DOHH2 (cell line): ENCODE measurements at regions not wholly inside any gene's neighbourhood (a gene's known extent, or its start where the extent isn't known, plus 50 kb on each side); places are given as distances from the start of the nearest gene placed in this dataset.

Experiments used
- CTCF ChIP-seq: fragments of 200-600 bp; sonication (generic); IDR thresholded peaks from one replicate; pipeline ENCODE4 v1.5.1; 2014; ENCODE audit warnings: antibody characterized with exemption, mild to moderate bottlenecking, low read depth, low read length; ENCODE audit not compliant: poor library complexity, severe bottlenecking
- EZH2phosphoT487 ChIP-seq: fragments of 200-600 bp; sonication (generic); IDR thresholded peaks from 2 replicates; pipeline ENCODE4 v1.6.1; 2017; ENCODE audit warnings: borderline replicate concordance, mild to moderate bottlenecking, antibody characterized with exemption, low read length, moderate library complexity, mixed read lengths

GRCh38 chr12:130242506-130242905 is 80.2 kb downstream of the FZD10 start:
- no peak for TF ChIP-seq CTCF
- TF ChIP-seq EZH2phosphoT487, result no peak
